GM19438 (cell line): ENCODE measurements at regions not wholly inside any gene's neighbourhood (a gene's known extent, or its start where the extent isn't known, plus 50 kb on each side); places are given as distances from the start of the nearest gene placed in this dataset.

Experiments used
- ATAC-seq: cut with Tn5 transposase; IDR thresholded peaks from one replicate; pipeline ENCODE4 v1.9.1; 2021; ENCODE audit warnings: low read depth; ENCODE audit not compliant: unreplicated experiment

GRCh38 chr5:67506241-67506640 is 309.6 kb upstream of the CD180 start:
- no peak for ATAC-seq

GRCh38 chr5:67502951-67503350 is 306.4 kb upstream of the CD180 start:
- no peak for ATAC-seq

DNA sequence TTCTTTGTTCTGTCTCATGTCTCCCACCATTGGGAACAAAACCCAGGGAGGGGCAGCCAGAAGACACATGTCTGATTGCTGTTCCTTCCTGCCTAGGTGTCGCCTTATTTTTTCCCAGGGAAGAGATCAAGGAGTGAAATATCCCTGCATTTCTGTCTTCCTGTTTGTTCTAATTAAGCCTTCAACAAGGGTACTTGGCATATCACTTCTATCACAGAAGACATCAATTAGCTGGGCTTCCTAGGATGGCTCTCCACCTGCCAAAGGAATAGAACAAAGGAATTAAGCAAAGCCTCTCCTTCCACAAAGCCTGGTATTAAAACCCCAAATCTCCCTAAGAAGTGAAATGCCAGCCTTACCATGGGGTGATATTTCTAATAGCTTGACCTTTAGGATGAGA is 299.5 kb upstream of the CD180 start:
- no peak for ATAC-seq

DNA sequence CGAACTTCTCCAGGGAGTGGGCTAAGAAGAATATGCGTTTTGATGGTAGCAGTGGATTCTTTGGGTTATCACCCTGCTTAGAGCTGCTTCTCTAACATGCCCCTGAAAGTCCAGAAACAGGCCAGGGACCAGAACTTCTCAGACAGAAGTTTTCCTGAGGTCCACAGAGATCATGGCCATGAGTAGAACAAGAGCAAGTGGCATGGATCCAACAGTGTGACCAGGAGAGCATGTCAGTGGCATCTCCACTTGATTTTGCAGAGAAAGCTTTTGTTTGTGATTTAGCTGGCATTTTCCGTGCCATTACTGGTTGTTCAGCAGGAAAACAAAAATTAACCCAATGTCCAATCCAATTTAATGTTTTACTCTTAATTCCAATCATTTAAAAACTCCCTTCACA is 298.5 kb upstream of the CD180 start:
- ATAC-seq: no peak

DNA sequence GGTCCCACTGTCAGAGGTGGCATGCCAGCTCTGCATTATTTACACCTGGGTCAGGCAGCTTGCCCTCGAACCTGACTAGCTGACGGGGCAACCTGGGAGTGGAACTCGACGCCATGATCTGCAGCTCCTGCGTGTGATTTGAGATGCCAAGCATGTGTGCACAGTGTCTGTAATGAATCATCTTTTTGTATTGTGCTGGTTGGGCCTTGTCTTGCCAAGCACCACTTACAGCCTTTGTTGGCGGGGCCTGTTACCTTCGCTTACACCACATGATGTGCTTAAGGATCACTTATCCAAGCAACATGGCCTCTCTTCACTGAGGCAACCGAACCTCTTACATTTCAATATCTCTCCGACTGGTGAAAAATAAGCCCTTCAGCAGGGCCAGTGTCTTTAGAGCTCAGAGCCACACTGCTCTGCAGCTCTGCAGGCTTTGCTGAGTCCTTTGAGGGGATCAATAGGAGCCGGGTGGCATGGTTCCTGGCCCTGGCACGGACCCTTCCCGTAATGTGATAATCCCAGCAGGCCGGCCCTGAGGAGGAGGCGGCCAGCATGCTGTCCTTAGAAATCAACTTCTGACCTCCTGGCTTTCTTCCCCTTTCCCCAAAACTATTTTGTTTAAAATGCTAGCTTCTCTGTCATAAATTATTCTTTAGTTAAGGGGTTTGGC is 297.7 kb upstream of the CD180 start:
- ATAC-seq: no peak

DNA sequence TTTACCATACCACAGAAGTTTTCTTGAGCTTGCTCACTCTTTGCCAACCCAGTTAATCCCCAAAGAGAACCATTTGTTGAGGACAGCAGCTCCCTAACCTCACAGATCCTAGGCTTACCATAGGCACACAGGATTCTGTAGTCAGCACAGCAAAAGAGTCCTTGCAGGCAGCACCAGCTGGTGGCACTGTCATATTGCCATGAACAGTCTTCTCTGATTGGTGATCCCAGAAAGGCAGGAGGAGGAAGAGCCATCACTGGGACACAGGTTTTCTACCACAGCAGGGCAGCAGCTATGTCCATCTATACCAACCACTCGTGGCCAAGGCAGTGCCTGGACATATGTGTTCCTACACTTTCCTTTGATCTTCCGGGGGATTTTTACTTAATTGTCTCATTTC is 297.1 kb upstream of the CD180 start:
- no peak for ATAC-seq

DNA sequence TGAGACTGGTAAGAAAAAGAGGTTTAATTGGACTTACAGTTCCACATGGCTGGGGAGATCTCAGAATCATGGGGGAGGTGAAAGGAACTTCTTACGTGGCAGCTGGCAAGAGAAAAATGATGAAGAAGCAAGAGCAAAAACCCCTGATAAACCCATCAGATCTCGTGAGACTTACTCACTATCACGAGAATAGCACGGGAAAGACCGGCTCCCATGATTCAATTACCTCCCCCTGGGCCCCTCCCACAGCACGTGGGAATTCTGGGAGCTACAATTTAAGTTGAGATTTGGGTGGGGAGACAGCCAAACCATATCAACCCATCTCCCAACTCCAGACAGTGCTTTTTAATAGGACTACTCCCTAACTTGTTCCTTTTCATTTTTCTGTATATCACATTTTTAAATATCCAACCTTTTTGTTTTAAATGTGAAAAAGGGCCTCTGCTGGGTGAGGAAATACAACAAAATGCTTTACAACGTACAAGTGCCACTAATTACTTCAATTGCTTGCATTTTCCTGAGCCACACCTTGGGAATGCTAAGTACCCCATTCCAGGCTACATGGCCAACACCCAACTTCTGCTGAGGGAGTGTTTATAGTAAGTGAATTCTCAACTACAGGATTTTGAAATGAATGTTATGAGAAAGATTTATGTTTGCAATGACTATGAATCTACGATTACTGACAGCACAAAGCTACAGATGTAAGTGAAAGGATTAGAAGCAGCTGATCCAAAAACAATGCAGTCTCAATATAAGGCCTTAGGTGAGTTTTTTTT is 294.1 kb upstream of the CD180 start:
- no peak for ATAC-seq

- ATAC-seq: no peak
Observed at GRCh38 chr5:67488885-67489284, 292.3 kb upstream of the CD180 start.

- ATAC-seq: no peak
Observed at GRCh38 chr5:67487862-67488261, 291.3 kb upstream of the CD180 start.

- no peak for ATAC-seq
Observed at GRCh38 chr5:67483453-67484030, 286.9 kb upstream of the CD180 start.

- ATAC-seq: no peak
Observed at GRCh38 chr5:67481362-67481761, 284.8 kb upstream of the CD180 start.

- no peak for ATAC-seq
Observed at GRCh38 chr5:67478337-67478736, 281.7 kb upstream of the CD180 start.

DNA sequence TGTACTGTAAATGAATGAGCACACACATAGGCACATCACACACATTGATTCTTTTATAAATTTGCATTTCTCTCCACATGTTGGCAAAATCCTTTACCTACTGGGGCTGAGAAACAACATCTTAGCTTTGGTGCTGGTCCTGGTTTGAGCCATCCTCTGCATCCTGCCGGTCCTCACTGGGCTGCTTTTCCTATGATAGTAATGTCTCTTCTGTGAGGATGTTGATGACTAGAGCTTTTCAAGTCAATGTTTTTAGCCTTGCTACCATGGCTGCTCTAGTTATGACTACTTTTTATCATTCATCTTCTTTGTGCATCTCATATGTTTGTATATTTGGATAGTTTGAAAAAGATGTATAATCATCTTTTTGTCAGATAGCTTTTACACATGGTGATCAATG is 280.4 kb upstream of the CD180 start:
- no peak for ATAC-seq

DNA sequence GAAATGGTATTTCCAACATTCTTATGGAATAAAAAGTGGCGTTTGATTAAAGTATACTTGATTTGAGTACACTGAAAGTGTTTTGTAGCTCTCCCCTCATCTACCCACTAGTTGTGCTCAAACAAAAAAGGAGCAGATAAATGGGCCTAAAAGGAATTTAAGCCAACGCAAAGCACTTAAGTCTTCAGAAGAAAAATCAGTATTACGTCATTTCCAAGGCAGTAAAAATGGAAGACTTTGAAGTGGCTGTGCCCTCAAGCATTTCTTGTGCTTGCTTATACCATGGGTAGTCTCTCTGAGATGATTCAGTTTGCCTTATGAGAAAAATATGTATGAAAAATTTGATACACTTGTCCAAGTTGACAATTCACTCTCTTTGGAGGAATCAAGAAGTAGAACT is 279.9 kb upstream of the CD180 start:
- no peak for ATAC-seq

DNA sequence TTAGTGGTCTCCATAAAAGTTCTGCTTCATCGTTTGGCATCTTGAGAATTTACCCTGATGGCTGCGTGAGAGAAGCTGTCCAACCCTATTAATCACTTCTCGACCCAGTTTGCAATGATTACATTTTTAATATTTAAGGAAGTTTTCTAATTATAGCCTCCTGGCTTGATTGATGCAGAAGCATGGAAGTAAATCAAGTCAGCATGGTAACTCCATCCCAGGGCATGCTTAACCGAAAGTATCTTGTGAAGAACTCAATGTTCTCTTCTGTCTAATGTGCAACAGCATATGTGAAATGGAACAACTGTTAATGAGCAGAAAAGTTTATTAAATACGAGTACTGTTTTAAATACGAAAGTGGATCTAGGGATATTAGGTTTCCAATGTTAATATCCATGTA is 278.9 kb upstream of the CD180 start:
- ATAC-seq: no peak

GRCh38 chr5:67474597-67475238 is 278.1 kb upstream of the CD180 start:
- ATAC-seq: no peak

- no peak for ATAC-seq
Observed at GRCh38 chr5:67467110-67467509, 270.5 kb upstream of the CD180 start.

GRCh38 chr5:67465537-67466207 is 269.1 kb upstream of the CD180 start:
- ATAC-seq: no peak

DNA sequence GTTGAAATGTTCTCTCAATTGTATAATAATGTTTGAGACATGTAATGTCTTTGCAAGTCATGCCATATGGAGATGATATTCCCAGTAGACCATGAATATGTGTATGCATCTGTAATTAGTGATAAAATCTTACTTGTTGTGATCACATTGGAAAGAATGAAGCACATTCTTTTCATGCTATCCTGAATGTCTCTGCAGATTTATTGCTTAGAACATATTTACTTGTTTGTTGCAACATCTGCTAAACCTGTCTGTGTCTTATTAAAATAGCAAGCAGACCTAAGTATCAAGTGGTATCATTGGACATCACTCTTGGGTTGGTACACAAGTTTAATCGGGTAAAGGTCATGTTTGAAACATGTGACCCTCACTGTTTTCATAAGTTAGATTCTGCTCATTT is 265.5 kb upstream of the CD180 start:
- ATAC-seq: no peak

GRCh38 chr5:67459253-67459652 is 262.7 kb upstream of the CD180 start:
- no peak for ATAC-seq

DNA sequence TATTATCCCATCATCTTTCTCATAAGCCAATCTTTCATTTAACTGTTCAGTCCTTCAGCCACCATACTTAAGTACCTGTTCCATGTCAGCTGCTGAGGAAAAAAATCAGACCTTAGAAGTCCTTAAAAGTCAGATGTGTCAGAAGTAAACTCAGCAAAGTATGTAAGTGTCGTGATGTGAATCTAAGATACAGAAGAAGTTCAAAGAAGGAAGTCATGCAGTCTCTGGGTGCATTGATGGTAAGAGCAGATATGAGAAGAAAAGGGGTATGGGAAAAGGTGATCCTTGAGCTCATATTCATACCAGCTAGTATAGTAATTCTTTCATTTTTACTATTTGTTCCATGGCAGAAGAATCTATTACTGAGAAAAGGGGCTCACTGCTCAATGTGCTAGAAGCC is 259.4 kb upstream of the CD180 start:
- ATAC-seq: no peak
